ENCODE measurements at regions not wholly inside any gene's neighbourhood (a gene's known extent, or its start where the extent isn't known, plus 50 kb on each side); places are given as distances from the start of the nearest gene placed in this dataset.

DNA sequence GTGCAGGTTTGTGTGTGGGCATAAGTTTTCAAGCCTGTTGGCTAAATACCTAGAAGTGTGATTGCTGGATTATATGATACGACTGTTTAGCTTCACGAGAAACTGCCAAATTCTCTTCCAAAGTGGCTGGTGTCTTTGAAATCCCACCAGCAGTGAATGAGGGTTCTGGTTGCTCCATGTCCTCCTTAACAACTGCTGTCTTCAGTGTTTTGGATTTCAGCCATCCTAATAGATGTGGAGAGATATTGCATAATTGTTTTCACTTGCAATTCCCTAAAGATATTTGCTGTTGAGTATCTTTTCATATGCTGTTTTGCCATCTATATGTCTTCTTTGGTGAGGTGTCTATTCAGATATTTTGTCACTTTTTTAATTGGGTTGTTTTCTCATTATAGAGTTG lies 390.5 kb downstream of the ZNF536 start:
- DNase-seq (ENCODE audit: low spot score), result no peak
- TF ChIP-seq CTCF (IDR thresholded peaks at IDR 0.05; ENCODE audit: extremely low read depth, missing control alignments), result no peak

DNA sequence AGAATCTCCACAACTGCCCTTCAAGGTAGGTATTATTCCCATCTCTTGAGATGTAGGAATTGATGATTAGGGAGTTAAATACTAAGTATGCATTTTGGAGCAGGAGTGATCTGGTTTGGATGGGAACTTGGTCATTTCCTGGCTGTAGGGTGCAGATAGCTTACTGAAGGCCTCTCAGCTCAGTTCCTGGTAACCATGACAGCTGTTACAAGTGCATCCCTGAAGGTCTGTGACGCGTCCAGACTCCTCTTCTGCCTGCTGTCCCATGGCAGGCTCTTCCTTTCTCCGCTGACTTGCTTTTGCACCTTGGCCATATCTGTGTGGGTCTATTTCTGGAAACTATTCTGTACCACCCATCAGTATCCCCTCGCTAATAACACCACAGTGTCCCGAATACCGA lies 387.8 kb downstream of the ZNF536 start:
- no peak for DNase-seq (ENCODE audit: low spot score)
- no peak for TF ChIP-seq CTCF (IDR thresholded peaks at IDR 0.05; ENCODE audit: extremely low read depth, missing control alignments)

DNA sequence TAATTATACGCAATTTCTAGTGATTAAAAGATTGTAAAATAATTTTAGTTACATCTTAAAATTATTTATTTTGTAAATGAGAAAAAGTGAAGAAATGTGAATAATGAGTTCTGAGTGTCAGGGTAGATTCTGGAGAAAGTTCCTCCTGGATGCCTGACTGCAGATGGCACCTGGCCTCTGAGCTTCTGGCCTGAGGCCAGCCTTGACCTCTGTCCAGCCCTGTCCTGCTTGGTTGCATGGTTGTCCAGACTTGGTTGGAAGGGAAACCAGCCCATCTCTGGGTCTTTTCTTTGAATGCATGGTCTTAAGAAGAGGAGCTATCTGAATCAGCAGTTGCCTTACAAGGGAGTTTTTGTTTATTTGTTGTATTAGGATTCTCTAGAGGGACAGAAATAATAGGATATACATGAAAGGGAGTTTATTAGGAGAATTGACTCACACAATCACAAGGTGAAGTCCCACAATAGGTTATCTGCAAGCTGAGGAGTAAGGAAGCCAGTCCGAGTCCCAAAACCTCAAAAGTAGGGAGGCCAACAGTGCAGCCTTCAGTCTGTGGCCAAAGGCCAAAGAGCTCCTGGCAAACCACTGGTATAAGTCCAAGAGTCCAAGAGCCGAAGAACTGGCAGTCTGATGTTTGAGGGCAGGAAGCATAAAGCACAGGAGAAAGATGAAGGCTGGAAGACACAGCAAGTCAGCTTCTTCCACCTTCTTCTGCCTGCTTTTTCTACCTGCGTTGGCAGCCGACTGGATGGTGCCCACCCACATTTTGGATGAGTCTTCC lies 385.8 kb downstream of the ZNF536 start:
- no peak for TF ChIP-seq CTCF (IDR thresholded peaks at IDR 0.05; ENCODE audit: extremely low read depth, missing control alignments)
- DNase-seq (ENCODE audit: low spot score), result no peak

- TF ChIP-seq CTCF (IDR thresholded peaks at IDR 0.05; ENCODE audit: extremely low read depth, missing control alignments), result no peak
These were observed 385.1 kb downstream of the ZNF536 start for GRCh38 chr19:30757104-30757836.

DNA sequence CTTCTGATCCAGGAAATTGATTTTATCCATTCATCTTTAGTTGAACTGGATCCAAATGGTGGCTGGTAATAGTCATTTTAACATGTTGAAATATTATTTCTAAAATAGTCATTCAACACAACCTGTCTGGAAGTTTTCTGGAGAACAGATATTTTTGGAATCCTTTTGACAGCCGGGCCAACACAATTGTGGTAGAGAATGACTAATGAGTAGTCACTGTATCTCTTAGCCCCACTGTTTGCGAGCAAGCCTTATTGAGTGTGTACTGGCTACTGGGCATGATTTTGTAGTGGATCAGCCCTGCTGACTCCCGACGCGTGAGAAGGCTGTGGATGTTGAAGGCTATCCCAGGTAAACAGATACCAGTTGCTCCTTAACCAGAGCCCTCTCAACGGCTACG lies 383.4 kb downstream of the ZNF536 start:
- no peak for TF ChIP-seq CTCF (IDR thresholded peaks at IDR 0.05; ENCODE audit: extremely low read depth, missing control alignments)
- no peak for DNase-seq (ENCODE audit: low spot score)

More at GRCh38 chr19:30757104-30757836, 385.1 kb downstream of the ZNF536 start:
- DNase-seq (ENCODE audit: low spot score), result no peak

GRCh38 chr19:30754162-30754561 lies 382.0 kb downstream of the ZNF536 start:
- no peak for TF ChIP-seq CTCF (IDR thresholded peaks at IDR 0.05; ENCODE audit: extremely low read depth, missing control alignments)
- DNase-seq (ENCODE audit: low spot score), result no peak

- TF ChIP-seq CTCF (IDR thresholded peaks at IDR 0.05; ENCODE audit: extremely low read depth, missing control alignments), result no peak
- no peak for DNase-seq (ENCODE audit: low spot score)
These were observed 380.7 kb downstream of the ZNF536 start for GRCh38 chr19:30752876-30753275.
